NCI-H146 (cell line): ENCODE measurements at regions not wholly inside any gene's neighbourhood (a gene's known extent, or its start where the extent isn't known, plus 50 kb on each side); places are given as distances from the start of the nearest gene placed in this dataset.

Experiments used
- DNase-seq: peaks from one replicate; lab custom pipeline; 2025; lab: John Stamatoyannopoulos, UW

DNA sequence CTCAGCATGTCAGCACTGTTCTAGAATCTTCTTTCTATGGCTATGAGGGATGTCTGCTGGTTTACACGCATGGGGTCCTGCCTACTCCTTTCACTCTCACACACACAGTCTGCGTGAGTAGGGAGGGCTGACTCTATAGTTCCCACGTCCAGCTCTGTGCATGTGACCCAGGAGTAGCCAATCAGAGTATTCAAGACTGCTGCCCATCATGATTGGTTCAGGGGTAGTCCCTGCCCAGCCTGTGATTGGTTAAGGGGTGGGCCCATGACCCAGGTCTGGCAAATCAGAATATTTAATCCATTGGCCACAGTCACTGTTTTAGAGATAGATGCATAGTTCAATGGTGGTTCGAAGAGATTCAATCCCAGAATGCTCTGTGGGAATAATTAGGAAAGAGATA, 151.3 kb upstream of the IRX3 start:
- DNase-seq, result no peak

DNA sequence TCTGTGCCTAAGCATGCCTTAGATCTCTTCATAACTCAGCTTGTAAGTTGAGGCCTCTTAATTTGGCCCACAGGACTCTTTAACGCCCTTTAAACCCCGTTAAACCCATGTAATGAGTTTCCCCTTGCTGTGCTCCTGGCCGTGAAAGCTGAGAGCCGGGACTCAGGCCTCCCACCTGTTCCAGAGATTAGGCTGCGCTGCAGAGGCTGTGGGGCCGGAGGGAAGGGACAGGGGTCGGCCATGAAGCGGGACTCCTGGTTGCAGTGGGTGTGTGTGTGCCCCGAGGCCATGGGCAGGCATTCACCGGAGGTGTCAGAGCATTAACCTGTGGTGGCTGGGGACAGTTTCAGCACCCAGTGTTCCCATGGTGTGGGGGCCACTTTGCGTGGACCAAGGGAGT, 150.8 kb upstream of the IRX3 start:
- DNase-seq, result no peak

DNA sequence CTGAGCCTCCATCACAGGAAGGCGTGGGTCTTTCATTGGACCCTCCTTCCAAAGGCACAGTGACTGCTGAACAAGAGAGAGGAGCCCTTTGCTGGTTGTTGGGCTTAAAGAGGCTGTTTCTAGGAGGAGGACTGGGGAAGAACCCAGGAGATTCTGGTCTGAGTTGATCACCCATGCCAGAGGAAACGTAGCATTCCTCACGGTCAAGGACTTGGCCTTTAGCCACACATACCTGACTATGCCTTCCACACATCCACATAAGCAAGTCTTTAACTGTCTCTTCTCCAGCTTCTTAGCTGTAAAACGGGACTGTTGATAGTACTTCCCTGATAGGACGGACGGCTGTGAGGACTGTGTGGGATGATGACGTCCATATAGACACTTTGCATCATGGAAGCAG, 149.8 kb upstream of the IRX3 start:
- no peak for DNase-seq

- no peak for DNase-seq
These were observed 148.3 kb upstream of the IRX3 start for GRCh38 chr16:54434859-54435258.

DNA sequence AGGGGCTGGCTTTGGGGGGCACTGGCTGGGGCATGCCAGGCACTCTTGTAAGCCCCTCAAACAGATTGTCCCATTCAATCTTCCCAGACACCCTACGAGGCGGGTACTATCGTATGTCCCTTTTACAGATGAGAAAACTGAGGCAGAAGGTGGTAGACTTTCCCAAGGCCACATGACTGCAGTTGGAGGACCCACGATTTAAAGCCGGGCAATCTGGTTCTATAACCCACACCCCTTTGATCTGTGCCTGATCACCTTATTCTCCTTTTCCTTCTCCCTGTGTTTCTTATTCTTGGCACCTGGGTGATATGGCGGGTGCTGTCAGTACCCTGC, 146.3 kb upstream of the IRX3 start:
- DNase-seq, result no peak

GRCh38 chr16:54431997-54432896, 145.7 kb upstream of the IRX3 start:
- DNase-seq, result no peak

DNA sequence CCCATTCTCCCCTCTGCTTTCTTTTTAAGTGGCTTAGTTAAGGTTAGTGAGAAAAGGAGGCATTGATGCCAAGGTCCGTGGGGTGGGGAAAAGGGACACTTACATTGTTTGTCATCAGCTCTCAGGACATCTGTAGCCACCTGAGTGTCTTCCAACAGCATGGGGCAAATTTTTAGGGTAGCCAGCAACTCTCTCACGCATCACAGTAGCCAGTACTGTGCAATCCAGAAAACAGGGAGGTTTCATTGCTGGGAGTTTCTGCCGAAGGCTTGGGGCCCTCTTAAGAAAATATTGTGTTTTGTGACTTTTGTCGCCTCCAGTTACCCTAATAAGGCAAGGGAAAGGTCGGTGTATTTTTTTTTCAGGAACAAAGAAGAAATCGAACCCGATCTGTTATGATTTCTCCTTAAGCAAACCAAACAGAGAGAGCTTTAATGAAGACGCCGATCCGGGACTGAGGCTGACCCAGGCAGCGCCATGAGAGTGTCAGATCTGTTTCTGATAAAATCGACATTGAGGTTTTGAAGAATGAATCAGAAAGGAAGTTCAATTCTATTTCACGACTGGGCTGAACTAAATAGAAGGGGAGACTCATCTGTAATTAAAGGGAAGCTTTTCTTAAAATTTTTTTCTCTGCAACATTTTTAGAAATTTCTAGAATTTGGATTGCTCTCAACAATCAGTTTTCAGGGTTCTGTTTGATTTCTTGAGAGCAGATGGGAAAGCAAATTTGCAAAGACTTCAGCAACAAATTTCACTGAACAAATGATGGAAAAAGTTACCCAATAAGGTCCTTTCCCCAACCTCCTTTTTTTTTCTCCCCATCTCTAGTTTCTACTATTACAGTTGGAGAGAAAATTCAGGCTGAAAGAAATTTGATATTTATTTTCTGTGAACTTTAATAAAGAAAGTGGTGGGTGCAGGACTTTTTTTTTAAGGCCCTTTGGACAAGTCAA, 144.7 kb upstream of the IRX3 start:
- no peak for DNase-seq

- no peak for DNase-seq
These were observed 144.0 kb upstream of the IRX3 start for GRCh38 chr16:54430491-54431030.

DNA sequence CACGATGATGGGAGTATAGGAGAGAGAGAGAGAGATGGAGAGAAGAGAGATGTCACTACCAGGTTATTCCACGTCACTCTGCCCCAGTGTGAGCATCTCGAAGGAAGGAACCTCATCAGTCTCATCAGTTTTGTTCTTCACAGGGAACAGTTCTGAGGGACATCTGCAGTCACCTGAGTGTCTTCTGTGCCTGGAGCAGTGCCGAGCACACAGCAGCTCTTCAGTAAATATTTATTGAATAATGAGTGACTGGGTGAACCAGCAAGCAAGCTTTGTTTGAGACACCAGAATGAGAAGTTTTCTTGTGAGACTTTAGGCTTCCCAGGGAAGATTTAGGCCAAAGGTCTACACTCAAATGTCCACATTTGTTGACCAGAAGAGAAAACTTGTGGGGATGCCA, 142.4 kb upstream of the IRX3 start:
- DNase-seq, result no peak

DNA sequence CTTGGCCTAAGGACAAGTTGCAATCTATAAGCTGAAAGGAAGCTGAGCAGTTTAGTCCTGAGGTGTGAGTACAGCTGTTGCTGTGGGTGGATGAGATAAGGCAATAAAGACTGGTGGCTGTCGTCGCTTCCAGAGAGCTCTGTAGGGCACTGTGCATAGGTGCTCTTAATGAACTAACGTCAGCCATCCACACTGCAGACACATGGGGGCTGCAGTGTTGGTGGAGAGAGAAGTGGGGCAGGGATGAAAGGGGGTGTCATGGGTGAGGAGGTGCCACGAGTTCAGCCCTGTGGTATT, 139.9 kb upstream of the IRX3 start:
- no peak for DNase-seq

GRCh38 chr16:54425681-54426552, 139.3 kb upstream of the IRX3 start:
- DNase-seq, result peak; percentile 35

- no peak for DNase-seq
These were observed 138.5 kb upstream of the IRX3 start for GRCh38 chr16:54425068-54425467.

DNA sequence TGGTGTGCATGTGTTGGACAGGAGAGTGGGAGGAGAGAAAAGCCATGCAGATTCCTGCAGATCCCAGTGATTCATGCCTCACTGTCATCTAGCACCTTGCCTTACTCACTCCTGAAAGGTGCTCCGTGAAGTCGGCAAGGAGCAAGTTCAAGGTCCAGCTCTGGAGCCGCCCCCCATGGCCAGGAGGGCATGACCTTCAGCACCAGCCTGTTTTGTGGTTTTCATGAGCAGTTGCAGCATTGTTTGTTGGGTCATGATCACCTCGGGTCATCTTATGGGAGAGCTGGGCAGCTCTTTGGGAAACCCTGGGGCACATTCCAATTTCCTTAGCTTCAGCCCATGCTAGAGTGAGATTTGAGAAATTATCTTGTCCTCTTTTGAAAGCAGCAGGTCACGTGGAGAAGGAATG, 137.5 kb upstream of the IRX3 start:
- no peak for DNase-seq

DNA sequence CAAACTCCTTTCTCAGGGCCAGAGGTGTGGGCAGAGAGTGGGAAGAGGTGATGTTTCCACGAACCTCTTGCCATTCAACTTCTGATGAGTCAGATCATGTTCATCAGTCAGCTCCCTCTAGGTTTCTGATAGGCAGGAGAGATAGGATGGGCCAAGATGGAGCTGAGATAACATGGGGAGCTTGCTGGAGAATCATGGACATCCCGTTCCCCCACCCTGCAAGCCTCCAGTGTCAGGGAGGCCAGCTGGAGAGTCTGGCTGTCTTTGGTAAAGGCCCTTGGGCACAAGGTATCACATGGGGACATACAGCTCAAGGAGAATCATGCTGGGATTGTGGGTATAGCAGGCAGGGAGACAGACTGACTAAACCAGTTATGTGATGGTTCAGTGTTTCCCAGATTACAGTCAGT, 136.0 kb upstream of the IRX3 start:
- no peak for DNase-seq

GRCh38 chr16:54422159-54422558, 135.6 kb upstream of the IRX3 start:
- no peak for DNase-seq

DNA sequence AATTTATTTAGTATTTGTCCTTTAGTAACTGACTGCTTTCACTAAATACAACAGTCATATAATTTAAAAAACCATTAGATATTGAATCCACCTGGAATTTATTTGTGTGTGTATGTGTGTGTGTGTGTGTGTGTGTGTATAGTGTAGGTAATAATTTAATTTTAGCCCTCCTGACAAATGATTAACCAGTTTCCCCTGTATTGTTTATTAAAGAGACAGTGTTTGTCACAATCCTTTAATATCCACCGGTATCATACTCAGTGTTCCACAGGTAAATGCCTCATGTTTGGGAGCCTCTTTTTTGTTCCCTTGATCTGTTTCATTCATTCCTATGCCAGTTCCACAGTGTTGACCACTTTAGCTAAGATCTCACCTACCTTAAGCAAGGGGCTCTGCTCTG, 134.6 kb upstream of the IRX3 start:
- DNase-seq, result no peak

DNA sequence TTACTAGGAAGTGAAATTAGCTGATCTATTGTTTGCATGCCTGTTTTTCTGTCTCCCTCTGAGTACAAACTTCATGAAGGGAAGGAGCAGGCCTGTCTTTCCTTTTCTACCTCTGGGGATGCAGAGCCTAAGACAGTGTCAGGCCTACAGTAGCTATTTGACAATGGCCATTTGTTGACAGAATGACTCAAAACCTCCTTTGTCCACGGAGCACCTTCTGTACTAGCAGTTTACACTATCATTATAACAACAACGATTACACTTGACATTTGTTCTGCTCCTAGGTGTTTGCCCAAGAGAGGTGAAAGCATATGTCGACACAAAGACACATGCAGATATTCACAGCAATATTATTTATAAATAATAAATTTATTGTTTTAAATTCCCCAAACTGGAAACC, 132.3 kb upstream of the IRX3 start:
- peak; percentile 6 for DNase-seq

- no peak for DNase-seq
These were observed 130.8 kb upstream of the IRX3 start for GRCh38 chr16:54417384-54417783.

- no peak for DNase-seq
These were observed 128.1 kb upstream of the IRX3 start for GRCh38 chr16:54414671-54415070.

- DNase-seq, result no peak
These were observed 126.3 kb upstream of the IRX3 start for GRCh38 chr16:54412777-54413455.

DNA sequence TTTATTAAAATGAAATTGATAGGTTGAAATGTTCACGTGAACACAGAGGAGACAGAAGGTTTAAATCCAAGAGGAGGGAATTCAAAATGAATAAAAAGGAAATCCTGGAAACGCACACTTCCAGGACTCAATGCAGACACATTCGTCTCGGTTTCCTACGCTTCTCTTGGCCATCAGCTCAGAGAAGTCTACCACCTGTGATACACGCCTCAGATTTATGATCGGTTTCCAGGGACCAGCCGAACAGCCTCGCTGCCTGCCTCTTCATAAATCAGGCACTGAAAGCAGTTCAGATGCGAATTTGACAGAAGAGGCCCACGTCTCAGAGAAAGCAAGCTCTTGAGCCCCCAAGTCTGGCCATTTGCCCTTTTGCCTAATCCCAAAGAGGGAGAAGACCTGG, 125.5 kb upstream of the IRX3 start:
- DNase-seq, result no peak
